ENCODE measurements at regions not wholly inside any gene's neighbourhood (a gene's known extent, or its start where the extent isn't known, plus 50 kb on each side); places are given as distances from the start of the nearest gene placed in this dataset.

DNA sequence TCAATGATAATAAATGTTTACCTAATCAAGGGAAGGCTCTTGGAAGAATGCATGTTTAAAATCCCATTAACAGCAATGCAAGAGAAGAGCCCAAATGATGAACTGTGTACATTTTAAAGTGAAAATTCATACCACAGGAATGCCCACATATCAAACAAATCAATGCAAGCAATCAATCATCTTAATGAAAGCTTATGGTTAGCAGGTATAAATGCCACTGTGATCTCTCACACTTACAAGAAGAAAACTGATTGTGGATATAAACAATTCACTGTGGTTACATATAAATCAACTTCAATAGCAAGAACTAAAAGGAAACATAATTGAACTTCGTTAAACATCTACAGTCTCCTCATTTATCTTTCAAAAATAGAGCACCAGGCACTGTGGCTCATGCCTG is 161.0 kb upstream of the RORB start:
- TF ChIP-seq, protein P1, sequence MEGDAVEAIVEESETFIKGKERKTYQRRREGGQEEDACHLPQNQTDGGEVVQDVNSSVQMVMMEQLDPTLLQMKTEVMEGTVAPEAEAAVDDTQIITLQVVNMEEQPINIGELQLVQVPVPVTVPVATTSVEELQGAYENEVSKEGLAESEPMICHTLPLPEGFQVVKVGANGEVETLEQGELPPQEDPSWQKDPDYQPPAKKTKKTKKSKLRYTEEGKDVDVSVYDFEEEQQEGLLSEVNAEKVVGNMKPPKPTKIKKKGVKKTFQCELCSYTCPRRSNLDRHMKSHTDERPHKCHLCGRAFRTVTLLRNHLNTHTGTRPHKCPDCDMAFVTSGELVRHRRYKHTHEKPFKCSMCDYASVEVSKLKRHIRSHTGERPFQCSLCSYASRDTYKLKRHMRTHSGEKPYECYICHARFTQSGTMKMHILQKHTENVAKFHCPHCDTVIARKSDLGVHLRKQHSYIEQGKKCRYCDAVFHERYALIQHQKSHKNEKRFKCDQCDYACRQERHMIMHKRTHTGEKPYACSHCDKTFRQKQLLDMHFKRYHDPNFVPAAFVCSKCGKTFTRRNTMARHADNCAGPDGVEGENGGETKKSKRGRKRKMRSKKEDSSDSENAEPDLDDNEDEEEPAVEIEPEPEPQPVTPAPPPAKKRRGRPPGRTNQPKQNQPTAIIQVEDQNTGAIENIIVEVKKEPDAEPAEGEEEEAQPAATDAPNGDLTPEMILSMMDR (IDR thresholded peaks at IDR 0.05; ENCODE audit: low read depth, low read length): no peak
- DNase-seq (ENCODE audit: low read depth in 2 of 2): no peak
- no peak overlapping the region for H3K4me3 ChIP-seq (replicated peaks in 1 of 2; ENCODE audit: low read depth in 2 of 2, low read length in 2 of 2)

DNA sequence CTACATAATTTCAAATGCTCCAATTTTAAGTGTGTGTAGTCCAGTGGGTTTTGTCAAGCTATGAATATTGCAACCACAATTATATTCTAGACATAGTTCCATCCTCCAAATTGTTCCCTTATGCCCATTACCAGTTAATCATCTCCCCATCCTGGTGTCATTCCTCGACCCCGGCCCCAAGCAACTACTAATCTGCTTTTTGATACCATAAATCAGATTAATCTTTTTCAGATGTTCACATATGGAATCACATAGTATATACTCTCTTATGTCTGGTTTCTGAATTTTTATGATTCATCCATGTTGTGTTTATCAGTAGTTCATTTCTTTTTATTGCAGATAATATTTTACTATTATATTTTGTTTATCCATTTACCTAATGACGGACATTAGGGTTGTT is 148.4 kb upstream of the RORB start:
- no peak overlapping the region for H3K4me3 ChIP-seq (replicated peaks in 1 of 2; ENCODE audit: low read depth in 2 of 2, low read length in 2 of 2)
- DNase-seq (ENCODE audit: low read depth in 2 of 2): no peak
- TF ChIP-seq, protein P1 (IDR thresholded peaks at IDR 0.05; ENCODE audit: low read depth, low read length): no peak

DNA sequence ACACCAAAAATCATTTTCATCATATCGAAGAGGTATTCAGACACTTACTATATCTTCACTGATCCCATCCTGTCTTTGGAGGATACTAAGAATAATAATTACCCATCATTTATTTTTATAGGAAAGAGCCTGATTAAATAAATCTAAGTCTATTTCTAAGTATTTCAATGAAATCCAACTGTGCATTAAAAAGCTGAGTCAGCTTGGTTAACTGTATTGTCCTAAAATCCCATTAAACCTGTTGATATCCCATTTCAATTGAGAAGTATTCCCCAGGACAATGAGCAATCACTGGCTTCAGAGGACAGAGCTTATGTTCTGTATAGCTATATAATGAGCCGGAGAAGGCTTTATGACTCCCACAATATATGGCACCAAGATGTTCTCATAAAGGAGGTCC is 142.0 kb upstream of the RORB start:
- DNase-seq (ENCODE audit: low read depth in 2 of 2): no peak
- no peak overlapping the region for H3K4me3 ChIP-seq (replicated peaks in 1 of 2; ENCODE audit: low read depth in 2 of 2, low read length in 2 of 2)

DNA sequence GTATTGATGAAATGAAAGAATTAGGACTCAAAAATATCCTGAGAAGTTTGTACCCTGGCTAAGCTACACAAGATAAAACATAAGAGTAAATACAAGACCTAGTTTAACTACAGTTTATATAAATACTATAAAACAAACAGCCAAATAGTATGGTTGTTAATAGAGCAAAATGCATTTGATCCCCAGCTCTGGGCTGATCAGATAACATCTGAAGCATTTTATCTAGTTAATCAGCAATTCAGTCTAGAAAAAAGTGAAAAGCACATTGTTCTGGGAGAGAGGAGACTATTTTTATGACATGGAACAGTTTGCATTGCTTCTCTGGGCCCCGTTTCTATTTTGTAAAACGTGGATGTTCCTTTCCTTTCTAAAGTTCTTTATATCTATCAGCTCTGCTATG is 139.6 kb upstream of the RORB start:
- TF ChIP-seq, protein P1 (IDR thresholded peaks at IDR 0.05; ENCODE audit: low read depth, low read length): no peak
- no peak for DNase-seq (ENCODE audit: low read depth in 2 of 2)
- no peak overlapping the region for H3K4me3 ChIP-seq (replicated peaks in 1 of 2; ENCODE audit: low read depth in 2 of 2, low read length in 2 of 2)

More for the DNA sequence above, 142.0 kb upstream of the RORB start:
- TF ChIP-seq, protein P1 (IDR thresholded peaks at IDR 0.05; ENCODE audit: low read depth, low read length): no peak

DNA sequence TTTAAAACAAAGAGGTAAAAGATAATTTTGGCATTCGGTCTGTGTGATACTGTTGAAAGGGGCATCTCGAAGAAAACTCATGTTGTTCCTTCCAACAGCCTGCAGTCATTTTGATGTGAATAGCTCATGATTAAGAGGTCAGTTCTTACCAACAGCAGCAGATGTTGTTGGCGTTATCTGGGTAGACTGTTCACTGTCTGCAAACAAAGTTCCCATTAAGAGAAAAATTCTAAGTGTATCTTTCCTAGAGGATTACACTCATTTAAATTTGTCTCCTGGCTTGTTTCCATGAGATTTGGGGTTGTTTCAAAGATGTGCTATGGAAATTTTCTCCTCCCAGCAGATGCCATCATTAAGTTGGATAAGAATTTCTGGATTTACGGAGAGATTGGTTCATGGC is 138.2 kb upstream of the RORB start:
- H3K4me3 ChIP-seq (replicated peaks in 1 of 2; ENCODE audit: low read depth in 2 of 2, low read length in 2 of 2): no peak overlapping the region
- DNase-seq (ENCODE audit: low read depth in 2 of 2): no peak
- TF ChIP-seq, protein P1 (IDR thresholded peaks at IDR 0.05; ENCODE audit: low read depth, low read length): no peak

DNA sequence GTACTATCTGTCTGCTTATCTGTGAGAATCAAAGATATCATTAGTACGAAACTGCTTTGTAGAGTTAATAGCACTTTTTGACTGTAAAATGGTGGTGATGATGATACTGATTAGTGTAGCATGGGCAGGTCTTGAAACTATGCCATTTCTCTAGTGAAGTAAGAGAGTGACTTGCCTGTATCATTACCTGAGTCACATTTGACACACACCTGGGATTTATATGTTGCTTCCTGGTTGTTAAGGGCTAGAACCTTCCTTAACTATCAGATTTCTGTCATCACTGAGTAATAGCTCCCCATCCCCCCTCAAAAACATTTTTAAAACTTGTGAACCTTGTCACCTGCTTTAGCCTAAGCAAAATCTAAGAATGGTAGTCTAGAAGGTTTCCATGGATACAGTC is 135.6 kb upstream of the RORB start:
- no peak for DNase-seq (ENCODE audit: low read depth in 2 of 2)
- TF ChIP-seq, protein P1 (IDR thresholded peaks at IDR 0.05; ENCODE audit: low read depth, low read length): no peak
- no peak overlapping the region for H3K4me3 ChIP-seq (replicated peaks in 1 of 2; ENCODE audit: low read depth in 2 of 2, low read length in 2 of 2)

DNA sequence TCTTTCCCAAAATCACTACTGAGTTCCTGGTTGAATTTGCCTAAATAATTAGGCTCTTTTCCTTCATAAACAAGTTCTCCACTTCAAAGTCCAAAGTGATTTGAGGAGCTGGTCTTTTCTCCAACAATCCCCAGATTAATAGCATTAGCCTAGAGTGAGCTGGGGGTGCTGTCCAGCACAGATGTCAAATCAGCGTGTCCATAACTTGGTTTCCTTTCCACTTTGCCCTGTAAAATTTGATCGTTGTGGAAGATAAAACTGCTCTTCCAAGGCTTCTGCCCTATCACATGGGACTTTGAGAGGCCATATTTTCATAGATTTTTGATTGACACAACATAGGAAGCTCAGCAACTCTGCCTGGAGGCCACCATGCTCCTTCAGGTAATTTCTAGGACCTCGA is 134.7 kb upstream of the RORB start:
- no peak for DNase-seq (ENCODE audit: low read depth in 2 of 2)
- no peak overlapping the region for H3K4me3 ChIP-seq (replicated peaks in 1 of 2; ENCODE audit: low read depth in 2 of 2, low read length in 2 of 2)
- TF ChIP-seq, protein P1 (IDR thresholded peaks at IDR 0.05; ENCODE audit: low read depth, low read length): no peak
